ENCODE measurements at regions not wholly inside any gene's neighbourhood (a gene's known extent, or its start where the extent isn't known, plus 50 kb on each side); places are given as distances from the start of the nearest gene placed in this dataset.

- no peak for TF ChIP-seq CTCF (IDR thresholded peaks at IDR 0.05)
- TF ChIP-seq POLR2A (IDR thresholded peaks at IDR 0.05): no peak
Observed at GRCh38 chr18:78720456-78721237, 259.0 kb upstream of the SALL3 start.
